Breast epithelium (tissue), 4 donors: ENCODE measurements at regions not wholly inside any gene's neighbourhood (a gene's known extent, or its start where the extent isn't known, plus 50 kb on each side); places are given as distances from the start of the nearest gene placed in this dataset.

Experiments
- DNase-seq, 2 donors: peaks; one replicate each; pipeline ENCODE4 v3.0.0-alpha.2; 2019; ENCODE audit warnings: low spot score in 2 of 2
- H3K27ac ChIP-seq, 2 donors: fragments of 200-600 bp; sonication (generic) in 1 of 2; one replicate each; pipeline ENCODE4 v1.5.1; 2016 to 2019; ENCODE audit warnings: mild to moderate bottlenecking in 1 of 2
- H3K27me3 ChIP-seq, 2 donors: fragments of 200-600 bp; sonication (generic) in 1 of 2; one replicate each; pipeline versions ENCODE4 v1.5.1 to v1.6.0; 2017 to 2019; ENCODE audit warnings: control low read depth in 1 of 2, mild to moderate bottlenecking in 1 of 2
- H3K36me3 ChIP-seq: fragments of 200-600 bp; one replicate; pipeline ENCODE4 v1.5.1; 2019
- H3K4me1 ChIP-seq, 2 donors: fragments of 200-600 bp; sonication (generic); one replicate each; pipeline ENCODE4 v1.5.1; 2016 to 2019; ENCODE audit warnings: control low read depth in 1 of 2
- H3K4me3 ChIP-seq, 3 donors: fragments of 200-600 bp; sonication (generic); 1 replicate in 2 of 3; 2 replicates in 1 of 3; pipeline ENCODE4 v1.5.1; 2016 to 2019; ENCODE audit warnings: mild to moderate bottlenecking in 3 of 3, moderate library complexity in 2 of 3
- H3K9me3 ChIP-seq, 2 donors: fragments of 200-600 bp; sonication (generic) in 1 of 2; one replicate each; pipeline ENCODE4 v1.5.1; 2016 to 2019; ENCODE audit warnings: control low read depth in 1 of 2
- CTCF ChIP-seq, 3 donors: fragments of 450-650 bp; IDR thresholded peaks; one replicate each; pipeline ENCODE4 v1.5.1; 2016 to 2017; ENCODE audit warnings: antibody characterized with exemption in 3 of 3, mild to moderate bottlenecking in 3 of 3, moderate library complexity in 3 of 3
- POLR2A ChIP-seq: fragments of 450-650 bp; IDR thresholded peaks from one replicate; pipeline ENCODE4 v1.6.1; 2016; ENCODE audit warnings: antibody characterized with exemption, mild to moderate bottlenecking, moderate library complexity
- POLR2AphosphoS5 ChIP-seq, 3 donors: sonication (generic); formaldehyde crosslinking; IDR thresholded peaks; one replicate each; pipeline ENCODE4 v1.6.1; 2017; ENCODE audit warnings: antibody characterized with exemption in 3 of 3
- intact Hi-C: fragments of 100-400 bp; cut with DNase I; formaldehyde crosslinking; loops from one replicate; pipeline ENCODE4 v1.15.1; 2023; ENCODE audit warnings: low total_unique reads

GRCh38 chr9:16196206-16196605 is 643.4 kb downstream of the CCDC171 start:
- H3K27ac ChIP-seq = no peak overlapping the region
- H3K9me3 ChIP-seq = no peaks in the 10 kb centered on the region
- H3K27me3 ChIP-seq = no peaks in the 10 kb centered on the region

GRCh38 chr9:16197578-16198370 is 644.9 kb downstream of the CCDC171 start:
- Histone ChIP-seq H3K9me3 (no peaks in the 10 kb centered on the region), H3K4me3 (peak overlapping the region in 1 of 3 donors; percentile 22), H3K36me3 (no peaks in the 10 kb centered on the region), H3K27me3 (no peaks in the 10 kb centered on the region), H3K4me1 (no peaks in the 10 kb centered on the region), H3K27ac (no peak overlapping the region)
- DNase-seq = no peak
- TF ChIP-seq POLR2AphosphoS5 (IDR thresholded peaks at IDR 0.05) (no peak), CTCF (IDR thresholded peaks at IDR 0.05) (no peak), POLR2A (no peak)
- intact Hi-C loops = no loop called here

More at GRCh38 chr9:16196206-16196605, 643.4 kb downstream of the CCDC171 start:
- Histone ChIP-seq H3K36me3 (no peaks in the 10 kb centered on the region), H3K4me1 (peaks cover 0 to 3% of the 10 kb centered on the region in 2 donors), H3K4me3 (no peak overlapping the region)
- TF ChIP-seq POLR2A (no peak), CTCF (IDR thresholded peaks at IDR 0.05) (no peak), POLR2AphosphoS5 (IDR thresholded peaks at IDR 0.05) (no peak)
- intact Hi-C loops = no loop called here
- DNase-seq = no peak

DNA sequence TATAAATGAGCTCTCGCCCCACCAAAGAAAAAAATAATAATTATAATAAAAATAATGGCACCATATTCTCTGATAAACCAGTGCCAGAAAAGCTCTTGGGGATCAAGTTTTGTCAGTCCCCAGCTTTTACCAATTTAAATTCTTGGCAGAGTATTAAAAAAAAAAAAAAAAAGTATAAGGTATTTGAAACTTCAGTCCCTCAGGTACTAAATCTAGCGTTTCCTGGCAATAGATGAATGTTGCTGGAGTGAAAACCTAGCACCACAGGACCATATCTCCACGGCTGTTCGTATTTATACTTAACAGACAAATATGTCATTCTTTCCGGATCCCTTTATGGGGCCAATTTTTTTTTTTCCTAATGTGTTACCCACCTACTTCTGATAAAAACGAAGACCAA is 646.2 kb downstream of the CCDC171 start:
- Histone ChIP-seq H3K27me3 (no peaks in the 10 kb centered on the region), H3K4me1 (no peaks in the 10 kb centered on the region), H3K4me3 (no peak overlapping the region), H3K36me3 (no peaks in the 10 kb centered on the region), H3K27ac (no peak overlapping the region), H3K9me3 (no peaks in the 10 kb centered on the region)
- TF ChIP-seq POLR2AphosphoS5 (IDR thresholded peaks at IDR 0.05) (no peak), CTCF (IDR thresholded peaks at IDR 0.05) (no peak), POLR2A (no peak)
- intact Hi-C loops = no loop called here
- no peak for DNase-seq

DNA sequence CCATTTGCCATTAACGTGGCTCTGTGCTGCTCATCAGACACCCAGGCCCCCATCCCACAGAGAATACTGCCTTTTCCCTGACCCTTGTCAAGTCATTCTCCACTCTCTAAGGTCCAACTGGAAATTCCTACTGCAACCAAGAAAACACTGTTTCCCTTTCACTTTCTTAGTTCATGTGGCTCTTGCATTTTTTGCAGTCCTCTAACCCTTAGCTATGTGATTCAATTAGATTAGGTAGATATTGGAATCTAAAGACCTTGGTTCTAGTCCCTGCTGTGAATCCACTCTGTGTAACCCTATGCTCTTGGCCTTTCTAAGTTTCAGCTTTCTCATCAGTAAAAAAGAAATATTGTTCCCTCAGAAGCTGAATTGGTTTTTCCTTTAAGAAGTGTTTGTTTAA is 649.4 kb downstream of the CCDC171 start:
- TF ChIP-seq CTCF (IDR thresholded peaks at IDR 0.05) (no peak), POLR2A (no peak), POLR2AphosphoS5 (IDR thresholded peaks at IDR 0.05) (no peak)
- no peaks in the 10 kb centered on the region for H3K36me3 ChIP-seq
- H3K27ac ChIP-seq = no peak overlapping the region
- intact Hi-C loops = no loop called here
- H3K27me3 ChIP-seq = no peaks in the 10 kb centered on the region
- no peak overlapping the region for H3K4me3 ChIP-seq
- no peak for DNase-seq
- peaks cover 0 to 5% of the 10 kb centered on the region in 2 donors for H3K9me3 ChIP-seq
- no peaks in the 10 kb centered on the region for H3K4me1 ChIP-seq

- no peak overlapping the region for H3K27ac ChIP-seq
- no peaks in the 10 kb centered on the region for H3K4me1 ChIP-seq
- no peaks in the 10 kb centered on the region for H3K27me3 ChIP-seq
- peaks cover 0 to 5% of the 10 kb centered on the region in 2 donors for H3K9me3 ChIP-seq
- H3K36me3 ChIP-seq = no peaks in the 10 kb centered on the region
- no peak for TF ChIP-seq CTCF (IDR thresholded peaks at IDR 0.05)
- TF ChIP-seq POLR2AphosphoS5 (IDR thresholded peaks at IDR 0.05) = no peak
- intact Hi-C loops = no loop called here
- no peak for DNase-seq
- no peak overlapping the region for H3K4me3 ChIP-seq
Observed at GRCh38 chr9:16202914-16203728, 650.3 kb downstream of the CCDC171 start.
